ENCODE measurements at regions not wholly inside any gene's neighbourhood (a gene's known extent, or its start where the extent isn't known, plus 50 kb on each side); places are given as distances from the start of the nearest gene placed in this dataset.
"Not testable (repeated sequence)": the region's sequence is repeated elsewhere in the genome, so short reads cannot be mapped to it uniquely, and the experiment has no call there.

DNA sequence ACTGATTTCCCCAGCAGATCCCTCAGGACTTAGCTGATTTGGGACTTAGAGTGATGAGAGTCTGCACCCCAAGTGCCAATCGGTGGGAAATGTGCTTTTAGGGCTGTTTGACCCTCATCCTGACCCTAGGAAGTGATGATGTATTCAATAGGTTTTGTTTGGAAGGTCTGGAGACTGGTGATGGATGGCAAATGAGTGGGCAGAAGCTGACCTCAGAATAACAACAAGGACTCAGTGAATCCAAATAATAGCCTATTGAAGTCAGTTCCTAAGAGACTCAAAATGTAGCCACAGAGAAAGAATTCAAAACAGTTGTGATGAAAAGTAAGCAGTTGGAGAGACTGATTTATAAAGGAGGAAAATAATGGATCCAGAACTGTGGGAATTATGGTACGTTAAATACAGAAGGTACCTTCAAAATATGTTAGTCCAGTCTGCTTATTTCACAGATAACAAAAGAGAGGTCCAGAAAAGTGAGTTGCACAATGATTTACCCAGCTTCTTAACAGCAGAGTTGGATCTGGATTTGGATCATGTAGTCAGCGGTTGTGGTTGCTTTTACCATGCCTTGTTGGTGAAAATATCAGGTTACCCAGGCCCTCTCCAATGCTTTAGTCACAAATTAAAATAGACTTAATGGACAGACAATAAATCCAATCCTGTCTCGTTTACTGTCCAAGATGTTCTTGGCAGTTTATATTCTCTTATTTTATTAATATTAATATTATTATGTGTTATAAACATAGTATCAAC is 123.0 kb upstream of the PTBP2 start:
- Mint-ChIP-seq H3K9me3 (peaks cover 0 to 6% (median 0%) of the 10 kb centered on the region in 7 donors), H3K27ac (no peak overlapping the region), H3K36me3 (no peaks in the 10 kb centered on the region), H3K27me3 (ENCODE audit: low read depth in 3 of 3) (peaks cover 0 to 11% (median 3%) of the 10 kb centered on the region in 3 donors), H3K4me3 (no peak overlapping the region), H3K4me1 (no peaks in the 10 kb centered on the region)
- Histone ChIP-seq H3K9me3 (replicated peaks in 1 of 2; ENCODE audit: control insufficient read depth in 1 of 2, insufficient read depth in 1 of 2, low read length in 2 of 2) (no peaks in the 10 kb centered on the region), H3K4me1 (ENCODE audit: control insufficient read depth in 1 of 2, insufficient read depth in 2 of 2, low read length in 2 of 2) (no peaks in the 10 kb centered on the region), H3K27ac (ENCODE audit: low read depth in 1 of 2, low read length in 2 of 2) (no peak overlapping the region), H3K9ac (ENCODE audit: insufficient read depth, low read length, poor library complexity, severe bottlenecking) (no peak overlapping the region), H4K20me1 (ENCODE audit: insufficient read depth, low read length) (no peaks in the 10 kb centered on the region), H3K4me2 (replicated peaks; ENCODE audit: extremely low read depth, low read length, poor library complexity, severe bottlenecking) (no peak overlapping the region), H3K4me3 (replicated peaks in 1 of 3; ENCODE audit: low read depth in 2 of 3, low read length in 3 of 3) (no peak overlapping the region), H3K27me3 (ENCODE audit: control insufficient read depth in 2 of 2, insufficient read depth in 2 of 2, low read length in 2 of 2) (no peaks in the 10 kb centered on the region), H3K36me3 (replicated peaks in 1 of 2; ENCODE audit: control insufficient read depth in 1 of 2, insufficient read depth in 2 of 2, low read length in 2 of 2) (no peaks in the 10 kb centered on the region), H2AFZ (ENCODE audit: insufficient read depth, low read depth, low read length, poor library complexity, severe bottlenecking) (no peak overlapping the region), H3K79me2 (ENCODE audit: insufficient read depth, low read length) (no peaks in the 10 kb centered on the region)
- WGBS (ENCODE audit: insufficient coverage) = no CpG with 5 or more reads among the region's 4 CpGs
- intact Hi-C loops (cut with micrococcal nuclease) = no loop called here
- DNase-seq = no peak
- TF ChIP-seq, protein P1, sequence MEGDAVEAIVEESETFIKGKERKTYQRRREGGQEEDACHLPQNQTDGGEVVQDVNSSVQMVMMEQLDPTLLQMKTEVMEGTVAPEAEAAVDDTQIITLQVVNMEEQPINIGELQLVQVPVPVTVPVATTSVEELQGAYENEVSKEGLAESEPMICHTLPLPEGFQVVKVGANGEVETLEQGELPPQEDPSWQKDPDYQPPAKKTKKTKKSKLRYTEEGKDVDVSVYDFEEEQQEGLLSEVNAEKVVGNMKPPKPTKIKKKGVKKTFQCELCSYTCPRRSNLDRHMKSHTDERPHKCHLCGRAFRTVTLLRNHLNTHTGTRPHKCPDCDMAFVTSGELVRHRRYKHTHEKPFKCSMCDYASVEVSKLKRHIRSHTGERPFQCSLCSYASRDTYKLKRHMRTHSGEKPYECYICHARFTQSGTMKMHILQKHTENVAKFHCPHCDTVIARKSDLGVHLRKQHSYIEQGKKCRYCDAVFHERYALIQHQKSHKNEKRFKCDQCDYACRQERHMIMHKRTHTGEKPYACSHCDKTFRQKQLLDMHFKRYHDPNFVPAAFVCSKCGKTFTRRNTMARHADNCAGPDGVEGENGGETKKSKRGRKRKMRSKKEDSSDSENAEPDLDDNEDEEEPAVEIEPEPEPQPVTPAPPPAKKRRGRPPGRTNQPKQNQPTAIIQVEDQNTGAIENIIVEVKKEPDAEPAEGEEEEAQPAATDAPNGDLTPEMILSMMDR (IDR thresholded peaks at IDR 0.05) = no peak

DNA sequence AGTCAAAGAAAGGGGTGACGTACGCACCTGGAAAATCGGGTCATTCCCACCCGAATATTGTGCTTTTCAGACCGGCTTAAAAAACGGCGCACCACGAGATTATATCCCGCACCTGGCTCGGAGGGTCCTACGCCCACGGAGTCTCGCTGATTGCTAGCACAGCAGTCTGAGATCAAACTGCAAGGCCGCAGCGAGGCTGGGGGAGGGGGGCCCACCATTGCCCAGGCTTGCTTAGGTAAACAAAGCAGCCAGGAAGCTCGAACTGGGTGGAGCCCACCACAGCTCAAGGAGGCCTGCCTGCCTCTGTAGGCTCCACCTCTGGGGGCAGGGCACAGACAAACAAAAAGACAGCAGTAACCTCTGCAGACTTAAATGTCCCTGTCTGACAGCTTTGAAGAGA is 117.0 kb upstream of the PTBP2 start:
- H3K27me3 Mint-ChIP-seq (ENCODE audit: low read depth in 3 of 3); H3K4me1 Mint-ChIP-seq; H3K36me3 Mint-ChIP-seq; H3K79me2 ChIP-seq (ENCODE audit: insufficient read depth, low read length); H3K4me3 ChIP-seq (replicated peaks in 1 of 3; ENCODE audit: low read depth in 2 of 3, low read length in 3 of 3); H3K36me3 ChIP-seq (replicated peaks in 1 of 2; ENCODE audit: control insufficient read depth in 1 of 2, insufficient read depth in 2 of 2, low read length in 2 of 2); H3K9ac ChIP-seq (ENCODE audit: insufficient read depth, low read length, poor library complexity, severe bottlenecking); H3K27ac ChIP-seq (ENCODE audit: low read depth in 1 of 2, low read length in 2 of 2); H2AFZ ChIP-seq (ENCODE audit: insufficient read depth, low read depth, low read length, poor library complexity, severe bottlenecking); H3K9me3 ChIP-seq (replicated peaks in 1 of 2; ENCODE audit: control insufficient read depth in 1 of 2, insufficient read depth in 1 of 2, low read length in 2 of 2); H4K20me1 ChIP-seq (ENCODE audit: insufficient read depth, low read length); H3K4me1 ChIP-seq (ENCODE audit: control insufficient read depth in 1 of 2, insufficient read depth in 2 of 2, low read length in 2 of 2); H3K4me3 Mint-ChIP-seq; intact Hi-C loops (cut with micrococcal nuclease); DNase-seq; H3K9me3 Mint-ChIP-seq; H3K27me3 ChIP-seq (ENCODE audit: control insufficient read depth in 2 of 2, insufficient read depth in 2 of 2, low read length in 2 of 2); H3K27ac Mint-ChIP-seq; H3K4me2 ChIP-seq (replicated peaks; ENCODE audit: extremely low read depth, low read length, poor library complexity, severe bottlenecking): not testable (repeated sequence)
- 96% methylated on average over 4 of the region's 16 CpGs for WGBS (ENCODE audit: insufficient coverage)

DNA sequence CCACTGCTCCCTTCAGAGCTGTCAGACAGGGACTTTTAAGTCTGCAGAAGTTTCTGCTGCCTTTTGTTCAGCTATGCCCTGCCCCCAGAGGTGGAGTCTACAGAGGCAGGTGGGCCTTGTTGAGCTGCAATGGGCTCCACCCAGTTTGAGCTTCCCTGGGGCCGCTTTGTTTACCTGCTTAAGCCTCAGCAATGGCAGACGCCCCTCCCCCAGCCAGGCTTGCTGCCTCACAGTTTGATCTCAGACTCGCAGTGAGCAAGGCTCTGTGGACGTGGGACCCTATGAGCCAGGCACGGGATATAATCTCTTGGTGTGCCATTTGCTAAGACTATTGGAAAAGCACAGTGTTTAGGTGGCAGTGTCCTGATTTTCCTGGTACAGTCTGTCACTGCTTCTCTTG is 104.2 kb upstream of the PTBP2 start:
- H3K27me3 Mint-ChIP-seq (ENCODE audit: low read depth in 3 of 3); H3K4me3 Mint-ChIP-seq; H3K9ac ChIP-seq (ENCODE audit: insufficient read depth, low read length, poor library complexity, severe bottlenecking); H4K20me1 ChIP-seq (ENCODE audit: insufficient read depth, low read length); H3K27ac Mint-ChIP-seq; H3K36me3 Mint-ChIP-seq; DNase-seq; intact Hi-C loops (cut with micrococcal nuclease); H3K4me2 ChIP-seq (replicated peaks; ENCODE audit: extremely low read depth, low read length, poor library complexity, severe bottlenecking); H3K4me3 ChIP-seq (replicated peaks in 1 of 3; ENCODE audit: low read depth in 2 of 3, low read length in 3 of 3); H3K27ac ChIP-seq (ENCODE audit: low read depth in 1 of 2, low read length in 2 of 2); H3K4me1 ChIP-seq (ENCODE audit: control insufficient read depth in 1 of 2, insufficient read depth in 2 of 2, low read length in 2 of 2); H3K36me3 ChIP-seq (replicated peaks in 1 of 2; ENCODE audit: control insufficient read depth in 1 of 2, insufficient read depth in 2 of 2, low read length in 2 of 2); H3K27me3 ChIP-seq (ENCODE audit: control insufficient read depth in 2 of 2, insufficient read depth in 2 of 2, low read length in 2 of 2); H2AFZ ChIP-seq (ENCODE audit: insufficient read depth, low read depth, low read length, poor library complexity, severe bottlenecking); H3K79me2 ChIP-seq (ENCODE audit: insufficient read depth, low read length); H3K4me1 Mint-ChIP-seq: not testable (repeated sequence)
- 93% methylated on average over 3 of the region's 5 CpGs for WGBS (ENCODE audit: insufficient coverage)
- H3K9me3 ChIP-seq (replicated peaks in 1 of 2; ENCODE audit: control insufficient read depth in 1 of 2, insufficient read depth in 1 of 2, low read length in 2 of 2) = peaks cover 15 to 20% of the 10 kb centered on the region in 2 donors
- H3K9me3 Mint-ChIP-seq = peaks cover 11 to 22% (median 16%) of the 10 kb centered on the region in 7 donors

Data from CD14-positive monocyte (primary cell).